ENCODE measurements at regions not wholly inside any gene's neighbourhood (a gene's known extent, or its start where the extent isn't known, plus 50 kb on each side); places are given as distances from the start of the nearest gene placed in this dataset.
"Not testable (repeated sequence)": the region's sequence is repeated elsewhere in the genome, so short reads cannot be mapped to it uniquely, and the experiment has no call there.

- no peak for DNase-seq
Observed at GRCh38 chr12:7591531-7591930, 74.2 kb downstream of the APOBEC1 start.

GRCh38 chr12:7590085-7590484 lies 75.6 kb downstream of the APOBEC1 start:
- not testable (repeated sequence) for DNase-seq

DNA sequence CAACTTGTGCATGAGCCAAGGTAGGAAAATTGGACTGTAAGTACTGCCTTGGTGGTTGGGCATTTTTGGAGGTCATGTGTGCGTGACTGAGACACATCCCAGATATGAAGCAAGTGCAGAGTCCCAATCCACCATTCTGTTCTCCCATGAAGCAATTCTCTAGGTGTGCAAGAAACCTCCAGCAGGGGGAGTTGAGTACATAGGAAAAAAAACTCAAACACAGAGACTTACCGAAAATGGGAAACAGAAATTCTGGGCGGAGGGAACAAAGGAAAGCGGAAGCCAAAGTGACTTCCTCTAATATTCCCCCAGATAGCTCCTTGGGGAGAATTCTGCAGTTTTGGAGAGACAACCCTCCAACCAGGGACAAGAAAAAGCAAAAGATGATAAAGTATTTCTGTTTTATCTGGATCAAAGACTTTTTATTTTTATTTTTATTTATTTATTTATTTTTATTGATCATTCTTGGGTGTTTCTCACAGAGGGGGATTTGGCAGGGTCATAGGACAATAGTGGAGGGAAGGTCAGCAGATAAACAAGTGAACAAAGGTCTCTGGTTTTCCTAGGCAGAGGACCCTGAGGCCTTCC lies 76.9 kb downstream of the APOBEC1 start:
- peak in 11 of 56 donors; percentile 0 to 58 (median 3) for DNase-seq

DNA sequence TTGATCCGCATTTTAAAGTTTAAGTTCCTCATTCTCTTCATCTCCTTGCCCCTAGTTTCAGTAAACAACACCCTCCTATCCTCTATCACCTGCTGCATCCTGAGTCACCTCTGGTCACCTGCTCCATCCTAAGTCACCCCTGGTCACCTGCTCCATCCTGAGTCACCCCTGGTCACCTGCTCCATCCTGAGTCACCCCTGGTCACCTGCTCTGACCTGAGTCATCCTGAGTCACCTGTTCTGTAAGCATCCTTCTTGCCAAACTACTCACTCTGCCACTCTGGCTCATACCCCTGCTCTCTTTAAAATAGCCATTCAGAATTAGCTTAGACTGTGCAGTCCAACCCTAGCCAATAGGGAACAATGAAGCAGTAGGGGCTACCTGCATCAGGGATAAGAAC lies 80.6 kb upstream of the CD163 start:
- not testable (repeated sequence) for DNase-seq

- no peak for DNase-seq
Observed at GRCh38 chr12:7583471-7583870, 79.9 kb upstream of the CD163 start.

DNA sequence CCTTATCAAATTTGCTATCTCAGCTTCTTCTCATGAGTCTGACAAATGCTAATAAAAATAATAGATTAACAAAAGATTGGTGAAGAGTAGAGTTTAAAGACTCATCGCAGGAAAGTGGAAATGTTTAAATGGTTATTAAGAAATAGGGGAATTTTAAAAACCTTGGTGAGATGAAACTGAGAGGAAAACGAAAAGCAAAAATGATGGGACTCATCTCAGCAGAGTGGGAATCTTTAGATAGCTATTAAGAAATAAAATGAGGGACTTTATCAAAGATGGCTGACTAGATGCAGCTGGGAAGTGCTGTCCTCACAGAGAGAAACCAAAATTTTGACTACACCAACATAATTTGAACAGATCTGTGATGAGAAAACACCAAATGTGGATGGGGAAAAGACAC lies 79.2 kb upstream of the CD163 start:
- DNase-seq, result no peak

GRCh38 chr12:7581625-7582024 lies 78.0 kb upstream of the CD163 start:
- DNase-seq, result no peak

DNA sequence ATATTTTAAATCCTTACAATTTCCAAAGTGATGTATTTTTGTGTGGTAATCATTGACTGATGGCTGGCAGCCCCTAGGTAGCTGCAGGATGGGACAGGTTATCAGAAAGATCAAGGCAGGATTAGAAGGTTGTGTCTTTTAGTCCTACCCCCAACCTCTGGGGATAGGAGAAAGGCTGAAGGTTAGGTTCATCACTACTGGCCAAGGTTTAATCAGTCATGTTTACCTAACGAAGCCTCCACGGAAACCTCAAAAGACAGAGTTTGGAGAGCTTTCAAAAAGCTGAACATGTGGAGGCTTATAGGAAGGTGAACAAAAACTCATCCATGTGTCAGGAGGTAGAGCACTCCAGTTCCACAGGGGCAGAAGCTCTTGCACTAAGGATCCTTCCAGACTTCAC lies 77.5 kb upstream of the CD163 start:
- no peak for DNase-seq

DNA sequence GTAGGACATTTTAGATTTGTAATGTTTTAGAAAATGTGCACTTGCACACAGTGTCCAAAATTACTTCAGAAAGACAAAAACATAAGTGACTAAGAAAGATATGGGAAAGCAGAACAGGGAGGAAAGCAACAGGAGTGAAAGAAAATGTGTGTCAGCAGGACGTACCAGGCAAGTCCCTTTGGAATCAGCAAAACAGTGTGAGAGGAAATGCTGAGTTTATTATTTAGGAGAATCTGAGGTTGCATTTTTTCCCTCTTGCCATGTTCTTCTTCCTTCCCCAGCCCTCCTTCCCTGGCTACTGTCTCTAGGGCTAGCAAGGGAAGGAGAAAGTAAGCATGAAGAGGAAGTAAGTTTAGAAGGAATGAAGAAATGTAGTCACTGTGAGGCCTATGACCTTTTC lies 67.7 kb upstream of the CD163 start:
- no peak for DNase-seq

DNA sequence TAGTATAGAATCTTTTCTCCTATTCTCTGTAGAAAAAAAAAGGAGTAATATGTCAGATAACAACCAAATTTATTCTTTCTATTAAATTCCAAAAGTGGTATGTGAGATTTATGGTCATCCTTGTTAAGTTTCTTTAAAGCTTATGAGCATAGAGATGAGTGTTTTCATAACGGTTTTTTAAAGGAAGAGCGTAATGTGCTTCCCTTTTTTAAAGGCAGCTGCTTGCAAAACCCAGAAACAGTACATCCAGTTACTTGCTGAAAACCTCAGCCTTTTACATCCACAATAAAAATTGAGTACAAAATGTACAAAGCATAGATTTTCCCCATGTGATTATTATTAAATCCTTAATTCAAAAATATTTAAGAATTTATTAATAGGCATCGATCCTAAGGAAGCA lies 53.6 kb upstream of the CD163 start:
- no peak for DNase-seq

- DNase-seq, result no peak
Observed at GRCh38 chr12:7555752-7556151, 52.2 kb upstream of the CD163 start.

GRCh38 chr12:7554831-7555230 lies 51.3 kb upstream of the CD163 start:
- DNase-seq, result not testable (repeated sequence)
